CD4-positive, alpha-beta T cell (primary cell): ENCODE measurements at regions not wholly inside any gene's neighbourhood (a gene's known extent, or its start where the extent isn't known, plus 50 kb on each side); places are given as distances from the start of the nearest gene placed in this dataset.

ENCODE experiments used
- ATAC-seq: fragments of 200-7000 bp; cut with Tn5 transposase; one replicate; pipeline ENCODE4 v1.10.0; 2022; ENCODE audit warnings: mild to moderate bottlenecking; ENCODE audit not compliant: poor library complexity
- CTCF ChIA-PET: fragments of 350-600 bp; sonication (Branson Sonifier 250); formaldehyde crosslinking; loops from one replicate; lab custom pipeline; 2021; ENCODE audit warnings: antibody characterized with exemption, inconsistent platforms; lab: Charles Lee
- POLR2A ChIA-PET: fragments of 350-600 bp; sonication (Branson Sonifier 250); formaldehyde crosslinking; loops from one replicate; lab custom pipeline; 2021; ENCODE audit warnings: antibody characterized with exemption, inconsistent platforms; lab: Charles Lee
- DNase-seq, 14 experiments: peaks; one replicate each; pipeline ENCODE4 v3.0.0-alpha.2; 2013 to 2020; ENCODE audit warnings: mixed read lengths in 2 of 14
- H3K27ac ChIP-seq, 2 donors: one replicate each; pipeline versions ENCODE4 v1.5.1 to v1.7.0; 2013; ENCODE audit warnings: low read length in 2 of 2, low read depth in 1 of 2, mild to moderate bottlenecking in 1 of 2
- H3K27me3 ChIP-seq, 2 experiments: 1 replicate in 1 of 2; 2 replicates in 1 of 2; pipeline versions ENCODE4 v1.6.1 to v1.7.0; 2013; ENCODE audit warnings: low read length in 2 of 2, control low read depth in 1 of 2, mild to moderate bottlenecking in 1 of 2, moderate library complexity in 1 of 2; ENCODE audit not compliant: insufficient read depth in 2 of 2, control insufficient read depth in 1 of 2
- H3K36me3 ChIP-seq: one replicate; pipeline ENCODE4 v1.6.1; 2013; ENCODE audit warnings: low read length, control low read depth; ENCODE audit not compliant: insufficient read depth
- H3K4me1 ChIP-seq: one replicate; pipeline ENCODE4 v1.6.1; 2013; ENCODE audit warnings: low read length, control low read depth; ENCODE audit not compliant: insufficient read depth
- H3K4me3 ChIP-seq: one replicate; pipeline ENCODE4 v1.5.1; 2013; ENCODE audit warnings: mild to moderate bottlenecking, low read length, moderate library complexity
- H3K9me3 ChIP-seq, 2 experiments: 1 replicate in 1 of 2; 2 replicates in 1 of 2; pipeline versions ENCODE4 v1.6.1 to v1.7.0; 2013; ENCODE audit warnings: low read length in 2 of 2, mild to moderate bottlenecking in 2 of 2, control low read depth in 1 of 2, moderate library complexity in 1 of 2; ENCODE audit not compliant: control insufficient read depth in 1 of 2, insufficient read depth in 1 of 2
- H3K27ac Mint-ChIP-seq: one replicate; pipeline ENCODE4 v1.8.0; 2020; ENCODE audit warnings: mixed read lengths
- H3K27me3 Mint-ChIP-seq: one replicate; pipeline ENCODE4 v1.8.0; 2021; ENCODE audit warnings: mixed read lengths
- H3K36me3 Mint-ChIP-seq: one replicate; pipeline ENCODE4 v1.8.0; 2021; ENCODE audit warnings: low read depth, mixed read lengths
- H3K4me1 Mint-ChIP-seq: one replicate; pipeline ENCODE4 v1.8.0; 2021; ENCODE audit warnings: low read depth, mixed read lengths
- H3K4me3 Mint-ChIP-seq: one replicate; pipeline ENCODE4 v1.8.0; 2020; ENCODE audit warnings: mild to moderate bottlenecking, mixed read lengths
- H3K9me3 Mint-ChIP-seq: one replicate; pipeline ENCODE4 v1.8.0; 2020; ENCODE audit warnings: mixed read lengths
- CTCF ChIP-seq: fragments of 200-600 bp; IDR thresholded peaks from one replicate; pipeline ENCODE4 v1.8.0; 2022; ENCODE audit warnings: antibody characterized with exemption, mild to moderate bottlenecking
- intact Hi-C, 2 experiments: fragments of 100-400 bp; cut with DNase I in 1 of 2; cut with micrococcal nuclease in 1 of 2; formaldehyde crosslinking; loops; one replicate each; pipeline versions ENCODE4 v1.15.1 to v1.9.0; 2023 to 2025; cut with DNase I, micrococcal nuclease

DNA sequence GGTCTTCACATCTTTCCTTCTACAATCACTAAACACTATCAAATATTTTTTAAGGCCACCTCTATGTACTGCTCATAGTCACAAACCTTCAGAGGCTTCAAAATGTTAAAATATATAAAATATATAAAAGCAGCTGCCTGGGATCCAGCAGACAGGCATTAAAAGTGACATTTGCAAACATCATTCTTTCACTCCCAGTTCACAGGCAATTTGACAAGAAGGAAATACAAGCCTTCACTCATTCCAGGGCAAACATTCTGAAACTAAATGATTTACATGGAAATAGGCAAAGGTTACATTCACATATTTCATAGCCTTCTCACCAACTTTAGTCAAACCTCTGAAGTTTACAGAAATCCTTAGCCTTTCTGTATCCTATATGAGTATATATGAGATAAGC is 266.3 kb downstream of the TBL1XR1 start:
- ChIA-PET CTCF (no interaction called here), POLR2A (no interaction called here)
- H3K9me3 ChIP-seq: no peaks in the 10 kb centered on the region
- Mint-ChIP-seq H3K9me3 (peaks cover under 1% of the 10 kb centered on the region), H3K4me3 (no peak overlapping the region), H3K27ac (no peak overlapping the region), H3K4me1 (no peaks in the 10 kb centered on the region), H3K27me3 (no peaks in the 10 kb centered on the region), H3K36me3 (no peaks in the 10 kb centered on the region)
- no peaks in the 10 kb centered on the region for H3K4me1 ChIP-seq
- H3K36me3 ChIP-seq: no peaks in the 10 kb centered on the region
- H3K4me3 ChIP-seq: no peak overlapping the region
- no peak for TF ChIP-seq CTCF
- intact Hi-C loops: no loop called here
- DNase-seq: no peak
- ATAC-seq: no peak
- H3K27ac ChIP-seq: no peak overlapping the region
- H3K27me3 ChIP-seq: peaks cover 0 to 2% of the 10 kb centered on the region in 2 experiments

- H3K27ac ChIP-seq: no peak overlapping the region
- ChIA-PET CTCF (interaction anchor here (1.1 kb wide), 1 partner anchor 10 kb away, joined by 3 read pairs; no protein-coding TSS in a partner anchor), POLR2A (no interaction called here)
- H3K27me3 ChIP-seq: peaks cover 0 to 2% of the 10 kb centered on the region in 2 experiments
- no peaks in the 10 kb centered on the region for H3K4me1 ChIP-seq
- intact Hi-C loops: no loop called here
- Mint-ChIP-seq H3K27ac (no peak overlapping the region), H3K27me3 (no peaks in the 10 kb centered on the region), H3K36me3 (no peaks in the 10 kb centered on the region), H3K9me3 (peaks cover 3% of the 10 kb centered on the region), H3K4me3 (no peak overlapping the region), H3K4me1 (no peaks in the 10 kb centered on the region)
- no peaks in the 10 kb centered on the region for H3K36me3 ChIP-seq
- TF ChIP-seq CTCF: no peak
- no peaks in the 10 kb centered on the region for H3K9me3 ChIP-seq
- DNase-seq: no peak
- H3K4me3 ChIP-seq: no peak overlapping the region
- no peak for ATAC-seq
These were observed 268.7 kb downstream of the TBL1XR1 start for GRCh38 chr3:176928582-176928931.

DNA sequence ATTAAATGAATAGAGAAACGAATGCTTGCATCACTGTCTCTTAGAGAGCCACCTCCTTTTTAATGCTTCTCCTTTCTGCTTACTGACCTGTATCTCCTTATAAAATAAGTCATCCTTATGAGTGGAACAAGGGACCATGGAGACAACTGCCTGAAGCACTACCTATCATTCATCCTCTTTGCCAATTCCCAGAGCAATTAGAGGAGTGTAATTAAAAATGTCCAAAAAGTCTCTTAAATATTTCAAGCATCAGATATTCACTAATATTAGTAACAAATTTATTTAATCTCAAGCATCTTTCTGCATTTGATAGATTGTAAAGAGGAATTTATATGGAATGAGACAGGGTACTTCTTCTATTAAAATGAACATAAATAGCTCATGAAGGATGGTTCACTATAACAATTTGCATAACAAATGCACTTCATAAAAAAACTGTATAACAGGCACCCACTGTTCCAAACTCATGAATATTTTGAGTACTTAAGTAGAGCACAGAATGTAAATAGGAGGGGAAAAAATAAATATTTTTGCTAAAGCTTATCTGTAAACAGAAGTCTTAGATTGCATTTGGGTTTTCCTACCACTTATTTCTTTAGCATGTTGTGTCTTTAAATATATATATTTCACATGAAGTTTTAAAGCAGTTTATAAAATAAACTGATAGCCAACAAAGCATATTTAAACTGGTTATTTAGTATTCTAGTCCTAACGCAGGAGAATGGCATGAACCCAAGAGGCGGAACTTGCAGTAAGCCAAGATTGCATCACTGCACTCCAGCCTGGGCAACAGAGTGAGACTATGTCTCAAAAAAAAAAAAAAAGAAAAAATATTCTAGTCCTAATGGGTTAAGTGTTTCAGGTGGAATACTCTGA is 269.3 kb downstream of the TBL1XR1 start:
- peaks cover 0 to 2% of the 10 kb centered on the region in 2 experiments for H3K27me3 ChIP-seq
- no peaks in the 10 kb centered on the region for H3K36me3 ChIP-seq
- TF ChIP-seq CTCF: no peak
- ATAC-seq: no peak
- peaks cover under 1% of the 10 kb centered on the region for H3K27me3 Mint-ChIP-seq
- DNase-seq: no peak
- no peak overlapping the region for H3K27ac Mint-ChIP-seq
- H3K4me1 Mint-ChIP-seq: no peaks in the 10 kb centered on the region
- no peaks in the 10 kb centered on the region for H3K9me3 ChIP-seq
- no peak overlapping the region for H3K27ac ChIP-seq
- no peak overlapping the region for H3K4me3 ChIP-seq
- intact Hi-C loops: no loop called here
- POLR2A ChIA-PET: no interaction called here
- peaks cover 3% of the 10 kb centered on the region for H3K9me3 Mint-ChIP-seq
- no peak overlapping the region for H3K4me3 Mint-ChIP-seq
- CTCF ChIA-PET: interaction anchor here (1.1 kb wide), 1 partner anchor 11 kb away, joined by 3 read pairs; no protein-coding TSS in a partner anchor
- H3K36me3 Mint-ChIP-seq: no peaks in the 10 kb centered on the region
- H3K4me1 ChIP-seq: no peaks in the 10 kb centered on the region
